ENCODE measurements at regions not wholly inside any gene's neighbourhood (a gene's known extent, or its start where the extent isn't known, plus 50 kb on each side); places are given as distances from the start of the nearest gene placed in this dataset.

- POLR2A ChIA-PET (ENCODE audit: low non-redundant PET) = no interaction called here
- no peak for DNase-seq (ENCODE audit: low spot score)
Measured at GRCh38 chr2:40036241-40036640, 257.2 kb upstream of the THUMPD2 start.

GRCh38 chr2:40034801-40035200 lies 255.7 kb upstream of the THUMPD2 start:
- no peak overlapping the region for H3K27ac ChIP-seq
- ChIA-PET CTCF (no interaction called here), POLR2A (ENCODE audit: low non-redundant PET) (no interaction called here)
- no peak for DNase-seq (ENCODE audit: low spot score)
- no peak for TF ChIP-seq CTCF (conservative IDR thresholded peaks at IDR 0.05; ENCODE audit: low read depth)

More at GRCh38 chr2:40036241-40036640, 257.2 kb upstream of the THUMPD2 start:
- H3K27ac ChIP-seq = no peak overlapping the region
- CTCF ChIA-PET = no interaction called here
- no peak for TF ChIP-seq CTCF (conservative IDR thresholded peaks at IDR 0.05; ENCODE audit: low read depth)

GRCh38 chr2:40034198-40034597 lies 255.1 kb upstream of the THUMPD2 start:
- POLR2A ChIA-PET (ENCODE audit: low non-redundant PET) = no interaction called here
- CTCF ChIA-PET = no interaction called here
- H3K27ac ChIP-seq = no peak overlapping the region
- TF ChIP-seq CTCF (conservative IDR thresholded peaks at IDR 0.05; ENCODE audit: low read depth) = no peak
- DNase-seq (ENCODE audit: low spot score) = no peak

- no peak for DNase-seq (ENCODE audit: low spot score)
- no peak overlapping the region for H3K27ac ChIP-seq
- TF ChIP-seq CTCF (conservative IDR thresholded peaks at IDR 0.05; ENCODE audit: low read depth) = no peak
- CTCF ChIA-PET = no interaction called here
- POLR2A ChIA-PET (ENCODE audit: low non-redundant PET) = no interaction called here
Measured at GRCh38 chr2:40033781-40034180, 254.7 kb upstream of the THUMPD2 start.

- TF ChIP-seq CTCF (conservative IDR thresholded peaks at IDR 0.05; ENCODE audit: low read depth) = no peak
- no peak for DNase-seq (ENCODE audit: low spot score)
- ChIA-PET CTCF (no interaction called here), POLR2A (ENCODE audit: low non-redundant PET) (no interaction called here)
- H3K27ac ChIP-seq = no peak overlapping the region
Measured at GRCh38 chr2:40032650-40033319, 253.7 kb upstream of the THUMPD2 start.

- ChIA-PET POLR2A (ENCODE audit: low non-redundant PET) (no interaction called here), CTCF (no interaction called here)
- TF ChIP-seq CTCF (conservative IDR thresholded peaks at IDR 0.05; ENCODE audit: low read depth) = no peak
- no peak overlapping the region for H3K27ac ChIP-seq
- DNase-seq (ENCODE audit: low spot score) = no peak
Measured at GRCh38 chr2:40030456-40030975, 251.5 kb upstream of the THUMPD2 start.
